Ovary (tissue), 3 donors: ENCODE measurements at regions not wholly inside any gene's neighbourhood (a gene's known extent, or its start where the extent isn't known, plus 50 kb on each side); places are given as distances from the start of the nearest gene placed in this dataset.

ENCODE experiments used
- CTCF ChIP-seq, 3 donors: fragments of 450-650 bp in 2 of 3; fragments of 200-600 bp in 1 of 3; IDR thresholded peaks; one replicate each; pipeline versions ENCODE4 v1.5.1 to v1.8.0; 2016 to 2022; ENCODE audit warnings: antibody characterized with exemption in 3 of 3, mild to moderate bottlenecking in 1 of 3
- POLR2A ChIP-seq: fragments of 450-650 bp; IDR thresholded peaks from one replicate; pipeline ENCODE4 v1.6.1; 2017; ENCODE audit warnings: antibody characterized with exemption, mild to moderate bottlenecking, moderate library complexity
- donor health status: DM: no; HTN: no; CAD: no.

- TF ChIP-seq CTCF (IDR thresholded peaks at IDR 0.05) = no peak
- no peak for TF ChIP-seq POLR2A
Measured at GRCh38 chr2:13121096-13121495, 404.4 kb downstream of the TRIB2 start.
